Heart right ventricle (tissue), 16 donors: ENCODE measurements at regions not wholly inside any gene's neighbourhood (a gene's known extent, or its start where the extent isn't known, plus 50 kb on each side); places are given as distances from the start of the nearest gene placed in this dataset.

ENCODE experiments used
- ATAC-seq, 8 donors: fragments of 200-7000 bp; cut with Tn5 transposase; one replicate each; pipeline ENCODE4 v1.9.1; 2020; ENCODE audit warnings: mild to moderate bottlenecking in 8 of 8, moderate library complexity in 8 of 8, moderate number of reproducible peaks in 1 of 8
- DNase-seq, 2 donors: peaks; one replicate each; pipeline ENCODE4 v3.0.0-alpha.2; 2020
- H3K27ac ChIP-seq, 10 donors: fragments of 200-600 bp; sonication (generic) in 2 of 10; one replicate each; pipeline versions ENCODE4 v1.5.0 to v1.8.0; 2020 to 2022; ENCODE audit warnings: mild to moderate bottlenecking in 3 of 10
- H3K27me3 ChIP-seq, 7 donors: fragments of 200-600 bp; one replicate each; pipeline ENCODE4 v1.8.0; 2021 to 2022; ENCODE audit warnings: mild to moderate bottlenecking in 2 of 7
- H3K36me3 ChIP-seq, 9 donors: fragments of 200-600 bp; sonication (generic) in 1 of 9; one replicate each; pipeline versions ENCODE4 v1.5.0 to v1.8.0; 2020 to 2022; ENCODE audit warnings: mild to moderate bottlenecking in 2 of 9
- H3K4me1 ChIP-seq, 9 donors: fragments of 200-600 bp; sonication (generic) in 1 of 9; one replicate each; pipeline versions ENCODE4 v1.5.0 to v1.8.0; 2020 to 2022; ENCODE audit warnings: mild to moderate bottlenecking in 4 of 9
- H3K4me3 ChIP-seq, 10 donors: fragments of 200-600 bp; sonication (generic) in 2 of 10; one replicate each; pipeline versions ENCODE4 v1.5.0 to v1.8.0; 2020 to 2022; ENCODE audit warnings: mild to moderate bottlenecking in 7 of 10, moderate library complexity in 2 of 10
- H3K9me3 ChIP-seq, 11 donors: fragments of 200-600 bp in 10 of 11; sonication (generic) in 2 of 11; one replicate each; pipeline versions ENCODE4 v1.5.0 to v1.8.0; 2013 to 2022; ENCODE audit warnings: mild to moderate bottlenecking in 2 of 11, control low read depth in 1 of 11, moderate library complexity in 1 of 11
- CTCF ChIP-seq, 9 donors: fragments of 200-600 bp; sonication (generic) in 2 of 9; IDR thresholded peaks; one replicate each; pipeline versions ENCODE4 v1.5.0 to v1.8.0; 2021 to 2022; ENCODE audit warnings: antibody characterized with exemption in 9 of 9, mild to moderate bottlenecking in 5 of 9, moderate library complexity in 1 of 9
- WGBS, 2 donors: extraction: QIAGEN DNeasy Blood & Tissue Kit; methylation state at CpG; one replicate each; pipeline ENCODE4 v1.1.7; 2013; ENCODE audit warnings: inconsistent platforms in 1 of 2; 5-methylcytosine and 5-hydroxymethylcytosine counted together
- intact Hi-C, 10 donors: fragments of 100-400 bp; cut with DNase I; formaldehyde crosslinking; loops; one replicate each; pipeline versions ENCODE4 v1.11.1 to v1.14.2; 2022
- donor health status: Arrhythmogenic right ventricular cardiomyopathy.
- donor health status: ischemic (EF 13 %, LVEDD 7.1; RV severe dilation, severe dysfunction).
- donor health status: healthy with polysubstance abuse.
- donor health status: DM: no; HTN: yes; CAD: no.
- donor health status: DM: no; HTN: no; CAD: no.
- donor health status: ischemic (EF 25% LVEDD 6.9; RV normal size, moderate dysfunction).
- donor health status: ischemic (EF 25% LVEDD 5.7; RV mildly dilated, moderate dysfunction).
- donor health status: healthy.
- donor health status: DM: yes; HTN: yes; CAD: no.
- donor health status: Ischemic cardiomyopathy.
- donor health status: ischemic (EF 35%, LVEDD 5.7; RV mildly dilated, moderate dysfunction).
- donor health status: nonischemic (EF 11% LVEDD 7.7; RV severe dilation, severe dysfunction).
- donor health status: DM: yes; HTN: yes; CAD: no.
- donor health status: PGD.
- donor health status: ischemic (EF 29% LVEDD 5.4; RV normal size, mild dysfunction).
- donor health status: nonischemic (EF 23%, LVEDD 6.1; RV moderate dilation, normal function).

DNA sequence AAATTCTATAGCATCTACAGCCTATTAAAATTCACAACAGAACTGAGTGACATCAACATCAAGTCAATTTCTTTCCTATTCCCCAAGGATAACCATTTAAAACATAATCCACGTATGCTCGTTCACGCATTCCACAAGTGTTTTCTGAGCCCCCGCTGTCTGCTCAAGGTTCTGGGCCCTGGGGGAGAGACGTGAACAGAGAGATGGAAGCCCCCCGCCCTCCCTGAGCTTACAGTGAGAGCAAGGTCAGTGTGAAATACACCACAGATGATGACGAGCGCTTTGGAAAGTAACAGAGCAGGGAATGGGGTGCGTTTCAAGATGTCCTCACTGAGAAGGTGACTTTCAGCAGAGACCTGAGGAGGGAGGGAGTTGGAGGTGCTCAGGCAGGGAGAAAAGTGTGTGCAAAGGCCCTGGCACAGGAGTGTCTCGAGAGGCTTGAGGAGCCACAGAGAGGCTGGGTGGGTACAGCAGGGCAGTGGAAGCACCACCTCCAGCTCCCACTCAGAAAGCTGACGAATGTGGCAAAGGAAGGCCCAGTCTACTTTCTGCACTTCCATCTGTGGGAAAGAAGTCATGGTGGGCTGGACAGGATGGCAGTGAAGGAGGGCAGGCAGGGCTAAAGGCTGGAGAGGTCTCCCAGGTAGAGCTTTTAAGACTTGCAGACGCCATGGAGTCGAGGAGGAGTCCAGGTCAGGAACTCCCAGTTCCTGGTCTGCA, 88.3 kb downstream of the DLL1 start:
- 85 to 88% methylated on average over 13 of the region's 13 CpGs for WGBS, 2 donors
- ATAC-seq (no peak), DNase-seq (no peak)
- Histone ChIP-seq H3K4me3 (no peak overlapping the region), H3K4me1 (peaks cover 0 to 17% (median 0%) of the 10 kb centered on the region in 9 donors), H3K36me3 (no peaks in the 10 kb centered on the region), H3K9me3 (peaks cover 0 to 9% (median 0%) of the 10 kb centered on the region in 11 donors), H3K27me3 (no peaks in the 10 kb centered on the region), H3K27ac (no peak overlapping the region)
- intact Hi-C loops: no loop called here
- TF ChIP-seq CTCF (IDR thresholded peaks at IDR 0.05): no peak

DNA sequence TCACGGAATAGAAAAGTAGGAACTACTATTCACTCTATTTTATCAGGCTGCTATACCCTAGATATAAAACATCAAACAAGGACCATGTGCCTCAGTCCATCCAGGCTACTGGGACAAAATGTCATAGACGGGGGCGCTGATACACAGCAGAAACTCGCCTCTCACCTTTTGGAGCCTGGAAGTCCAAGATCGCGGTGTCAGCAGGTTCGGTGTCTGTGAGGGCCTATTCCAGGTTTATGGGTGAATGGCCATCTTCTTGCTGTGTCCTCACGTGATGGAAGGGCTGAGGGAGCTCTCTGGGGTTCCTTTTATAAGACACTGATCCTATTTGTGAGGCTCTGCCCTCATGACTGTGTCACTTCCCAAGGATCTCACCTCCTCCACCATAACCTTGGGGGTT, 89.5 kb downstream of the DLL1 start:
- intact Hi-C loops: no loop called here
- no peaks in the 10 kb centered on the region for H3K36me3 ChIP-seq
- no peak for TF ChIP-seq CTCF (IDR thresholded peaks at IDR 0.05)
- ATAC-seq: no peak
- peaks cover 0 to 17% (median 0%) of the 10 kb centered on the region in 9 donors for H3K4me1 ChIP-seq
- H3K4me3 ChIP-seq: no peak overlapping the region
- WGBS, 2 donors: 89% methylated on average over 8 of the region's 8 CpGs
- H3K9me3 ChIP-seq: peaks cover 0 to 15% (median 0%) of the 10 kb centered on the region in 11 donors
- no peak overlapping the region for H3K27ac ChIP-seq
- DNase-seq: no peak
- H3K27me3 ChIP-seq: no peaks in the 10 kb centered on the region

DNA sequence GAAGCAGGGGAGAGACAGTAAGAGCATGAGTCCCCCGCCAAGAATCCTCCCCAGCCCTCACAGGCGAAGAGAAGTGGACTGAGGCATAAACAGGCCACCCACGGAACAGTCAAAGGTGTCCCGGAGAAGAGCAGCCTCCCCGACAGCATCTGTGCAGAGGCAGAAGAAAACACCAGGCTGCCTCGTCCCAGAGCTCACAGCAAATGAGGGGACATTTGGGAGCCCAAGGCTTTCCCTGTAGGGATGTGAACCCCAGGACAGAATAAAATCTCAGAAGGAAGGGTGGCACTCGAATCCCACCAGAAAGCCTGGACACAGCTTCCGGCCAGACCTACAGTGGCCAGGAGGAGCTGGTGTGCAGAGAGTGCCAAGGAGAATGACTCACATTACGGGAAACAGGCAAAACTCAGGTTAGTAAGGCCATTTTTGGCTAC, 90.4 kb downstream of the DLL1 start:
- intact Hi-C loops: no loop called here
- TF ChIP-seq CTCF (IDR thresholded peaks at IDR 0.05): no peak
- H3K36me3 ChIP-seq: no peaks in the 10 kb centered on the region
- H3K9me3 ChIP-seq: peaks cover 0 to 24% (median 8%) of the 10 kb centered on the region in 11 donors
- H3K27ac ChIP-seq: no peak overlapping the region
- no peak overlapping the region for H3K4me3 ChIP-seq
- H3K4me1 ChIP-seq: peaks cover 0 to 17% (median 0%) of the 10 kb centered on the region in 9 donors
- peak in 4 of 8 donors; percentile 47 to 67 (median 54) for ATAC-seq
- WGBS, 2 donors: 64 to 72% methylated on average over 9 of the region's 9 CpGs
- H3K27me3 ChIP-seq: no peaks in the 10 kb centered on the region
- DNase-seq: no peak

DNA sequence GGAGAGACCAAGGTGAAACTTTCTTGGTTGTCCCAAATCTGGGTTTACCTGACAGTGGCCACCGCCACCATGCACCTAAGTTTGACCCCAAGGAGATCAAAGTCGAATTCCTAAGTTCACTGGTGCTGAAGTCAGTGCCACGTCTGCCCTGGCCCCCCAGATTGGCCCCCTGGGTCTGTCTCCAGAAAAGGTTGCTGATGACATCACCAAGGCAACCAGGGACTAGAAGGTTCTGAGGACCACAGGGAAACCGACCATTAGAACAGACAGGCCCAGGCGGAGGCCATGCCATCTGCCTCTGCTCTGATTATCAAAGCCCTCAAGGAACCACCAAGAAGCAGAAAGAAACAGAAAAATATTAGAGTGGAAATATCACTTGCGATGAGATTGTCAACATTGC, 91.2 kb downstream of the DLL1 start:
- WGBS, 2 donors: 90 to 91% methylated on average over 6 of the region's 6 CpGs
- H3K9me3 ChIP-seq: peaks cover 0 to 31% (median 15%) of the 10 kb centered on the region in 11 donors
- no peak overlapping the region for H3K27ac ChIP-seq
- peaks cover 0 to 17% (median 0%) of the 10 kb centered on the region in 9 donors for H3K4me1 ChIP-seq
- TF ChIP-seq CTCF (IDR thresholded peaks at IDR 0.05): no peak
- intact Hi-C loops: no loop called here
- H3K4me3 ChIP-seq: no peak overlapping the region
- no peaks in the 10 kb centered on the region for H3K36me3 ChIP-seq
- H3K27me3 ChIP-seq: no peaks in the 10 kb centered on the region
- DNase-seq: no peak
- no peak for ATAC-seq
